ENCODE measurements at regions not wholly inside any gene's neighbourhood (a gene's known extent, or its start where the extent isn't known, plus 50 kb on each side); places are given as distances from the start of the nearest gene placed in this dataset.

- DNase-seq: no peak
Measured at GRCh38 chr3:74346896-74347295, 267.6 kb downstream of the CNTN3 start.

DNA sequence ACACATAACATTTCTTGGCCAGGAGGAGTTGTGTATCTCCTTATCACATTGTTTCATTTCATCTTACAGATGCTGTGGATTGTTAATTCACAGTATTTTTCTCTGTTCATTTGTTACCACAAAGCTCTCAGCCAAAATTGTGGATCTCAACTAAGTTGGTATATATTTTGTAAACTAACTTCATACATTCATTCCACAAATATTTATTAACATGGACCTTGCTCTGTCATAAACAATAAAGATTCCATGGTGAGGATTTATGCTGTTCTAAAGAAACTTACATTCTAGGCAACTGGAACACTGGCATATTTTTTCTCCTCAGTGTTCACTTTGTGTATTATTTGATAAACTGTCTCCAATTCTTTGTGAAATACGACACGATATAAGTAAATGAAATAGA is 268.8 kb downstream of the CNTN3 start:
- DNase-seq: no peak

DNA sequence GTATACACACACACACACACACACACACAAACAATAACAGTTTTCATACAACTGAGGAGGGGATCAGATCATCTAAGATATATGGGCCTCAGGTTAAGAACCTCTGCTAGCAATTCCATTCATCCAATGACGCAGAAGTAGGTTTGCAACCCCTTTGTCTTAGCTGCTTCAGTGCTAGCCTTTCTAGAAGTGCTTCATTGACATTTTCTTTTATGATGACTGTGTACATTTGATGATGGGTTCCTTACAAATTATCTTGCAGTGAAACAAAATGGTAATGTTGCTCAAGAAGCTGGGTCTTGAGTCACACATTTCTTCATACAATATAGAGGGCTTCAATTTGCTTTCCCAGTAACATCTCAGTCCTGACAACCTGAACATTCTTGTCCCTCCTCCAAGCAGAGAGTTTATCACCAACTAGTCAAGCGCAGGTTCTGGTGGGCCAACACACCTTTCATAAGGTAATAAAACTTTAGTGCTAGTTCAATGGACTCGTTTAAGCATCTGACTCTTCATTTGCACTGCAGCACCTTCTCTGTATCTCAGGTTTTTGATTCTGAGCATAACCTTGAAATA is 269.5 kb downstream of the CNTN3 start:
- no peak for DNase-seq

DNA sequence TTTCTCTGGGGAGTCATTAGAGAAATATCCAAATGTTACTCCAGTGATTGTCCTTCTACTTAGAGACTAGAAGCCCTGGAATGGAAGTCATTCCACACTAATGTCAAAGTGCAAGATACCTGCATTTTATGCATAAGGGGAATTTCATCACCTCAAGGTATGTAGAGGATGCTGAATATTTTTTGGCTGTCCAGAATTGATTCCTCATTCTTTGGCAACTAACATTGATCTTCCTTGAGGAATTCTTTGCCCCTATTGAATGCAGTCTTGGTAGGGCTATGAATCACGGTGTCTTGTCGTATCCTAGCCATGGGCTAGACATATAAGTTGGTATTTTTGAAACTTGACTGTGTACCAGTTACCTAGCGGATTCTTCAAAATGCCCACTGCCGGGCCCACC is 271.1 kb downstream of the CNTN3 start:
- no peak for DNase-seq

DNA sequence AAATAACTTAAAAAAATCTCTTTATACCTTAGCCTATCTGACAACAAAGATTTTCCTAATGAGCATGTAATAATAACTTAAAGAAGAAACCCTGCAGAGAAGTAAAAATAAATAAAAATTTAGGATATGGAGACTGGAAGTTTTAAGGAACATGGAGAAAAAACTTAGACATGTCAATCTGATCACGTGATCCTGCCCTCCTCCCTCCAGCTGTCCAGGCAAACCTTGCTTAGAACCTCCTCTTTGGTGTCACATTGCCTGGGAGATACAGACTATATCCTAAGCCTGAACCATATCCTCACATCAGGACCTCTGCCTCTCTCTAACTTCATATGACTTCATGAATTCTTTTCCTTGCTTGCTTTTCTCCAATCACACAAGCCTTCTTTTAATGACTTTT is 275.5 kb downstream of the CNTN3 start:
- DNase-seq: no peak

DNA sequence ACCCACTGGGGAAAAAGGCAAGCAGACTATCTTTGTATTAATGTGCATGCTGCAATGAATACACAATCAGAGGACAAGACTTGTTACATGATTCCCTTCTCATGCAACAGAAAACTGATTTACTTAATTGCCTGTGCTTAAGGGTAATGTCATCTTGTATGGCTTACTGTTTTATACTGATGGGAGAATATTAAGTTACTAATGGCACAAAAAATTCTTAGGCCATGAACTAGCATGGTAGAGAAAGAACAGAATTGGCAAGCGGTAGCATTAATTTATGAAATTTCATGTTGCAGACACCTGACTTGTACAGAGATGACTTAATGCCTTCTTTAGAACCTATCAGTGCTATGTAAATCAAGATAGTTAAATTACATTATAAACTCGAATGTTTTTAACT is 282.3 kb downstream of the CNTN3 start:
- DNase-seq: no peak

GRCh38 chr3:74331711-74332110 is 282.7 kb downstream of the CNTN3 start:
- DNase-seq: no peak

DNA sequence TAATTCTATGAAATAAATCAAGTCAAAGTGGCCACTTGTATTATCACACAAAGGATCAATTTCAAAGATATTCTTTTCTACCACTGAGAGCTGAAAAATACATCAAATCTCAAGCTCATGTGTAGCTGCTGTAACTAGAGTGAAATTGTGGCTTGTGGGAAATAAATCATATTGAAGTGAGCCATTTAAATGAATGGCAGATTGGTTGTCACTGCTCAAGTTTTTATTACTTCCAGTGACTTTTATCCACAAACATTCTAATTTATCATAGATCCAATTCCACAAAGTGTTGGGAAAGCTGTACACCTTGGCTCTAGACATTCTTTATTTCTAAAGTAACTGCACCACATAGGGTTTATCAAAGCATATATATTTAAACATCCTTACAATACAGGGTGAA is 285.4 kb downstream of the CNTN3 start:
- DNase-seq: no peak

- no peak for DNase-seq
Measured at GRCh38 chr3:74328435-74328834, 286.0 kb downstream of the CNTN3 start.

DNA sequence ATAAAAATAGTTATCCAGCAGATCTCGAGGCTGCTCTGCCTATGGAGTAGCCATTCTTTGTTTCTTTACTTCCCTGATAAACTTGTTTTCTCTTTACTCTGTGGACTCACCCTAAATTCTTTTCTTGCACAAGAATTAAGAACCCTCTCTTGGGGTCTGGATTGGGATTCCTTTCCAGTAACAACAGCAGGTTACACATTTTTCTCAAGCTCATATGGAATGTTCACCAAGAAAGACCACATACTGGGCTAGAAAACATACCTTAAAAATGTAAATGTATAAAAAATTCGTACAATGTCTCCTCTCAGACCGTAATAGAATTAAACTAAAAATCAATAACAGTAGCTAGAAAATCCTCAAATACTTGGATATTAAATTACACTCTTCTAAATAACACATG is 299.2 kb downstream of the CNTN3 start:
- no peak for DNase-seq

DNA sequence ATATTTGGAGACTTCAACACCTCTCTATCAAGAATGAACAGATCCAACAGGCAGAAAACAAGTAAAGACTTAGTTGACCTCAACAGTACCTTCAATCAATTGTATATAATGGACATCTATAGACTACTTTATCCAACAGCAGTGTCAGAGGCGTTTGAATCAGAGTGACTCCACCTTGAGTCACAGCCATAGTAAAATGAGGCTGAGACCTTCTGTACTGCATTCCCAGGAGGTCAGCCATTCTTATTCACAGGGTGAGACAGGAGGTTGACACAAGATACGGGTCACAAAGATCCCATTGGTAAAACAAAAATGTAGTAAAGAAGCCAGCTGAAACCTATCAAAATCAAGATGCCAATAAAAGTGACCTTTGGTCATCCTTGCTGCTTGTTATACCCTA is 299.8 kb downstream of the CNTN3 start:
- no peak for DNase-seq

DNA sequence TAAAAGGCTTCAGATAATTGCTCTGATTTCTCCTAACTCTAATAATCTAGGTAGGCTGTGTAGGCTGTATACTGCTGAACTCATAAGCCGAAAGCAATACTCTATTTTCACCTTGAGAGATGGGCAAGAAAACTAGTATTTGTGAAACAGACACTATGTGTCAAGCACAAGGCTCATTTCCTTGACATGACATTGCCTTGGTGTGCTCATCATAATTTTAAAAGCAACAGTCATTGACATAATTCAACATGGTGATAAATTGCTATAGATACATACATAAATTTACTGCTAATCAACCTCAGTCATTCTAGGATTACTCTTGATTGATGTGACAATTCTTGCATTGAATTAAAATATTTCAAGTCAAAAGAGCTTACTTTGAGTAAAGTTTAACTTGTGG is 304.7 kb downstream of the CNTN3 start:
- DNase-seq: no peak

DNA sequence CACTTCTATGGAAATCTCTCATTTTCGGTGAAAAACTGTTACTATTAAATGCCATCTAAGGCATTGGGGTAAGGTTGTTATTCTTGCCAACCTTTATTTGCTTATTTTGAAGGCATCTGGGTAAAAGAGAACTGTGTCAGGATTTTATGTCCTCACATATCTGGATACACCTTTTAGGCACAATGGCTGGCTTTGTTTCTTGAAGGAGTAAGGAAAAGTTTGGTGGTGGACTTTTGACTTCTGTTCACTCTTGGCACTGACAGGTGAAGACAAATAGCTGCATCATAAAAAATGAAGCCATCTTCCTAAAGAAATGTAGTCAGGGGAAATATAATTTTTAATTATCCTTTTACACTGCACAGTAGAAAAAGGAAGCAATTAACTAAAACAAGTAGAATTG is 310.0 kb downstream of the CNTN3 start:
- no peak for DNase-seq

DNA sequence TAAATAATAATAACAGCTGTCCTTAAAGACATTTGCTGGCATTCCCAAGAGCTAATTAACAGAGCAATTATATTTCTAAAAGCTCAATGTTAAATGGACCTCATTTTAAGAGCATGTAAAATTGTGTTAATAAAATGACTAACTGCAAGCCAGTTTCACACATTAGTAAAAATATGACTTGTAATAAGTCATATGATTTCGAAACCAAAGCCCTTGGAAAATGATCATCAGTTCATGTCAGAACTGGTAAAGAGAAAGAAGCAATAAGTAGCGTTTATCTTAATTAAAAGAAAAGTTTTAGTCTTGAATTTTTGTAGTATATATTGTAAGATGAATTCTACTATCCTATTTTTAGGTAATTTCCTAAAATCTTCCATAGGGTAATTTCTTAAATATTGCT is 310.7 kb downstream of the CNTN3 start:
- DNase-seq: no peak

- no peak for DNase-seq
Measured at GRCh38 chr3:74302969-74303368, 311.5 kb downstream of the CNTN3 start.

DNA sequence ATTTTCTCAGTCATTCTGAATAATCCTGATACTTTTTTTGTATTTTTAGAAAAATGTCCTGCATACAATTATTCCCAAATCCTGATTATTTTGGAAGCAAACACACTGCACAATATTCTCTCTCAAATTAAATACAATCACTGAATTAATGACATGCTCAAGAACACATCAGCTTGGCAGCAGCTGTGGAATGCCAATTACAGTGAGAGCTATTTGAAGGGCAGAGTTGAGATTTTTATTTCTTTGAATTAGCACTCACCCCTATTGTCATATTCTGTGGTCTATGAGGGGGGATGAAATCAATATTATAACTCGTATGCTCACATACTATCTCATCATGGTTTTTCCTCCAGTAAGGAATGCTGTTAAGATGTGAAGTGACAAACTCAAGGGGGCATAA is 312.2 kb downstream of the CNTN3 start:
- no peak for DNase-seq

DNA sequence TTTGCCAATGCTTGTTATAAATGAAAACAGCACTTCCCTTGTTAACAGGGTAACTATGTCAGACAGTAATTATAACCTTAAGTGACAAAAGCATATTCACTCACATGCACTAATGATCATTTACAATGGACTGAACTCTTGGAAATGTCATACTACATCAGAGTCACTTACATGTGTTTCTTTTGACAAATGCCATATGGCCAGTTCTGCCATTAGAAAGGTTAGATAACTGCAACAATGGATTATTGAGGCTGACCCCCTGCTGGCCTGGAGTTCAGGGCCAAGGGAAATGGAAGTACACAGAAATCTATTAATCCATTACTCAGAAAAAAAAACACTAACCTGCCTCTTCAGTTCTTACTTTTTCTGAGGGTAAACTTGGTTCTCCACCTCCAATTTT is 313.4 kb downstream of the CNTN3 start:
- no peak for DNase-seq

DNA sequence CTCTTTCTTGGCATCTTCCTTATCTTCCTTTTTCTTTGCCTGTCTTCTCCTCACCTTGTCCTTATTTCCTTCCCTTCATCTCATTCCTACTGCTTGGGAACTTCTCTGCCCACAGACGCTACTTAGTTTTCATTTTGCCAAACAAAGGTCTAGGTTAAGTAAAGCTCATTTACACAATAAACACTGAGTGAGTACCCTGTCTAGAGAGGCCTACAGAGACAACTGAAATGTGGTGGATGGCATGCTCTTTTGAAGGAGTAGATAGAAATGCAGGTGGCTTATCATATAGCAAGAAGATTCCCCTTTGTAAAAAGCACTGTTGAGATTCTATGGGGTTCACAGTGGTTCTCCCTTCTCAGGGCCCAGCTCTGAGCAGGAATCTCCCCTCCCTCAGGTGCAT is 319.0 kb downstream of the CNTN3 start:
- DNase-seq: no peak

DNA sequence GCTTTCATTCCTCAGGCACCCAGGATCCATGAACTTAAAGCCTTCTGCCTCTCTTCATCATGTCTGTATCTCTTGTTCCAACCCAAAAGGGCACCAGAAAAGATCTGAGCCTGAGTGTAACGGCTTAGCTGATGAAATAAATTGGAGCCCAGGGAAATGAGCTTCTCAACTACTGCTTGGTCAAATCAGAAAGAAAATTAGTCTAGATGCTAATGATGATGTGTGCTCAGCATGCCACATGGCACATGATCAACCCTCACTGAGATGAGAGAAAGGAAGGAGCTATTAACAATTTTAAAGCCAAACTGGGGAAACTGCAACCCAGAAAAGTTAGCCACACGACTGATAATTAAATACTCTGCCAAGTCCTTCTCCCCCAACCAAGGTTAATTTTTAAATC is 325.7 kb downstream of the CNTN3 start:
- DNase-seq: no peak

GRCh38 chr3:74287557-74287956 is 326.9 kb downstream of the CNTN3 start:
- no peak for DNase-seq

DNA sequence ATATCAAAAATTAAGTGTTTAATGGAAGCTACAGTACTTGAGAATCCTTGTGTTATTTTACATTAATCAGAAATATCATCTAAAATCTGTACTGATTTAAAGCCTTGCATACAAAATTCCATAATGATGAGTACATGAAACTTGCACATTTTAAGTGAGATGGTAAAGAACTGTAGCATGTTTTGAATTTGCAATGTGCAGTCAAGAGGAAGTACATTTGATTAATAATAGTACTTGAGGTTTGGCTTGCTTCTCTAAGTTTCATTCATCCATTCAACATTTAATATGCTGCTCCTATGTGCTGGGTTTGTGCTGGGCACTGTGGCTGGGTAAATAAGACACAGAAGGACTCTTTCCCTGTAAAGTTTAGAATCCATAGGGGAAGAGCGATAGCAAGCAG is 332.3 kb downstream of the CNTN3 start:
- DNase-seq: no peak

- no peak for DNase-seq
Measured at GRCh38 chr3:74281705-74282104, 332.8 kb downstream of the CNTN3 start.

DNA sequence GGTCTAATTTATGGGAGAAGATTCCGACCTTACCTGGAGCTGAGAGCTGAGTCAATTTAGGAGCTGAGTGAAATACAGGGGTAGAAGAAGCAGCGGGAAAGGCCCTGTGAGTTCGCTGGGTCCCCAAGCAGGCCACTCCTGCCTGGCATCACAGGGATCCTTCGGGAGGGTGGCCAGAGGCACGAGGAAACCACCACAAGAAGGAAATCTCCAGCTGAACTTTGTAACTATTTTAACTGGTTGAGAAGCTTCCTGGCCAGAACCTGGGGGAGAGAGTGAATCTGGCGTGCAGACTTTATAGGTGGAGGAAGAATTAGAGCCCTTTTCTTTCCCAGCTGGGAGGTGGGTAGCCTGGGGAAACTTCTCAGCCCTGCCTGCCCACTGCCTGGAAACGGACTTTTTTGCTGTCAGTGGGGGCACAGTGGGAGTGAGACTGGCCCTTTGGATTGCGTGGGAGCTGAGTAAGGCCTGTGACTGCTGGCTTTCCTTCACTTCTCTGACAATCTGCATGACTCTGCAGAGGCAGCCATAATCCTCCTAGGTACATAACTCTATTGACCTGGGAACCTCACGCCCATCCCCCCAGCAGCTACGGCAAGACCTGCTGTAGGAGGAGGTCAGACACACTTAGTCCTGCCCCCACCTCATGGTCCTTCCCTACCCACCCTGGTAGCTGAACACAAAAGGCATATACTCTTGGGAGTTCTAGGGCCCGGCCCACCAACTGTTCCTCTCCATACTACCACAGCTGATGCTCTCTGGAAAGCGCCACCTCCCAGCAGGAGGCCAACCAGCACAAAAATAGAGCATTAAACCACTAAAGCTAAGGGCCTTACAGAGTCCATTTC is 340.7 kb downstream of the CNTN3 start:
- no peak for DNase-seq

DNA sequence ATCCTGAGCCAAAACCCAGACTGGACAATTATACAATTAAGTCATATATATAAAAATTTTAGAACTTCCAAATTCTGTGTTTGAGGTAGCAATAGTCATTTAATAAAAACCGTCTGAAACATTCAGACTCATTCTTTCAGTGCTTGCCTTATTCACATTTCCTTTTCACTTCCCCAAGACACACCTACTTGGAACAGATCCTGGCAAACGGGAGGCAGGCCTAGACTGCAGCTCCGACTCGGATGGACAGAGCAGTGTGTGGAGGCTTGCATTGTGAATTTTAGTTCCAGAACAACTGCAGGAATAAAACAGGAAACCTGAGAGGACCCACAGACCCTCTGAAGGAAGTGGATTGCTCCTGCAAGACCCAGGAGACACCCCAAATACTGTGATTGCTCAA is 341.4 kb downstream of the CNTN3 start:
- no peak for DNase-seq

- DNase-seq: no peak
Measured at GRCh38 chr3:74271541-74271940, 342.9 kb downstream of the CNTN3 start.

All from inflammatory macrophage (primary cell).